HG02610 (cell line): ENCODE measurements at regions not wholly inside any gene's neighbourhood (a gene's known extent, or its start where the extent isn't known, plus 50 kb on each side); places are given as distances from the start of the nearest gene placed in this dataset.

Experiments
- ATAC-seq: cut with Tn5 transposase; IDR thresholded peaks from one replicate; pipeline ENCODE4 v1.9.1; 2021; ENCODE audit warnings: mild to moderate bottlenecking, moderate library complexity; ENCODE audit not compliant: unreplicated experiment

GRCh38 chr2:128490321-128490720 is 171.7 kb upstream of the HS6ST1 start:
- ATAC-seq = no peak

- no peak for ATAC-seq
Observed at GRCh38 chr2:128490881-128491691, 172.4 kb upstream of the HS6ST1 start.

GRCh38 chr2:128491692-128492244 is 173.1 kb upstream of the HS6ST1 start:
- ATAC-seq = no peak

DNA sequence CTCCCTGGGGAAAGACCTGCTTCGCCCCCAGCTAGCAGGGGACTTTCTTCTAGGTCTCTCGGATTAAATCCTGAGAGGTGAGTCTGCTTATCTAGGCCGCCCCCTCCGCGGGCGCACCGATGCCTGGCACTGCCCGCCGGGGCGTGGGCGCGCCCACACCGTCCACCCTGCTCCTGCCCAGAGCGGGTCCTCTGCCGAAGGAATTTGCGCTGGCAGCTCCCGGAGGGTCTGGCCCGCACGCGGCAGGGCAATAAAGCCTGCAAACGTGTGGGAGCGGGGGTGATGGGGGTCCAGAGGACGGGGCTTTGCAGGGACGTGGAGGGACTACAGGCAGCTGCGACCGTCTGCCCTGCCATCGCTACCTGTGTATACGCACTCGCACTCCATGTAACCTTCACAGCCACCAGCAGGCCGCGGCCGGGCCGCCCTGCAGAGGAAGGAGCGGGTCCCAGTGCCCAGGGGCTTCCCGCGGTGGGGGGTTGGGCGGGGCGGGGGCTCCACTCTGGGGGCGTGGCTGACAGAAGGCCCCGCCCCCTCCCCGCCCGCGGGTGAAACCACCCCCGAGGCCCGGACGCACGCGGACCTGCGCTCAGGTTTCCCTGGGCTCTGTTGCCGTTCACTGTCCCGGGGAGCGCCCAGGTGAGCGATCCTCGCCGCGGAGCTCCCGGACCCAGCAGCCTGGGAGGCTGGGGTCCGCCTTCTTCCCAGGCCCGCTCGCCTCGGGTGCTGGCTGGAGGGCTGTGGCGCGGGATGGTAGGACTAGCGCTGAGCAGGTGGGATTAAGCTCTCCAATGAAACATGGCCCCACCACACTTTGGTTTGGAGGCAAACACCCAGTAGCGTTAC is 174.5 kb upstream of the HS6ST1 start:
- ATAC-seq = no peak

GRCh38 chr2:128493880-128494279 is 175.2 kb upstream of the HS6ST1 start:
- no peak for ATAC-seq

- ATAC-seq = no peak
Observed at GRCh38 chr2:128494307-128494639, 175.6 kb upstream of the HS6ST1 start.

GRCh38 chr2:128494640-128495321 is 176.1 kb upstream of the HS6ST1 start:
- no peak for ATAC-seq

DNA sequence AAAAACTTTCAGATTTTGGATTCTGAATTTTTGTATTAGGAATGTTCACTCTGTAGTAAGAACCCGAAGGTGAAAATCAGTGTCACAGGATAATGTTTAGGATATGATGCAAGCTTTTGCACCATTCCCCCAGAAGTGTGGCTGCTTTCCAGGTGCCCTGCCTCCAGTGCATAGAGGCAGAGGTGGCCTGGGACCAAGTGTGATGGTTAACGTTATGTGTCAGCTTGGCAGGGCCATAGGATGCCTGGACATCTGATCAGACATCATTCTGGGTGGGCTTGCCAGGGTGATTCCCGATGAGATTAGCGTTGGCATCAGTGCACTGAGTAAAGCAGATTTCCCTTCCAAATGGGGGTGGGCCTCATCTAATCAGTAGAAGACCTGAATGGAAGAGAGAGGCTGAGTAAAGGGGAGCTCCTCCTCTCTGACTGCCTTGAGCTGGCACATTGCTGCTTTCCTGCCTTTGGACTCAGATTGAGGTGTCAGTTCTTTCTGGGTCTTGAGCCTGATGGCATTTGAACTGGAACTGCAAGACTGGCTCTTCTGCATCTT is 177.4 kb upstream of the HS6ST1 start:
- no peak for ATAC-seq

- no peak for ATAC-seq
Observed at GRCh38 chr2:128496700-128497099, 178.0 kb upstream of the HS6ST1 start.

DNA sequence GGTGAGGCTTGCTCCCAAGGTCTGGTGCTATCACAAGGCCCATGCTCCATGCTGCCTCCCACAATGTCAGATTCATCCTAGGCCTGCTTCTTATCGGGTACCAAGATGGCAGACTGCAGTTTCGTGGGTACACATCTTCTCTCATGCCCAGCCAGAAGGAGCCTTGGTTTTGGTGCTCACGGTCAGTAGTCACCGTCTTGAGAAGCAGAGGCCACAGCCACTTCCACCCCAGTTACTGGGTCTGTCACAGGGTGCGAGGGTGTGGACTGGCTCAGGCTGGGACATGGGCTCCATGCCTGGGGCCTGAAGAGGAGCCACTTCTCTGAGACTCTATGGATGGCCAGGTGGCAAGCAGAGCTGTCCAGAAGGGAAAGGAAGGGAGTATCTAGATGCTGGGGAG is 178.8 kb upstream of the HS6ST1 start:
- no peak for ATAC-seq

DNA sequence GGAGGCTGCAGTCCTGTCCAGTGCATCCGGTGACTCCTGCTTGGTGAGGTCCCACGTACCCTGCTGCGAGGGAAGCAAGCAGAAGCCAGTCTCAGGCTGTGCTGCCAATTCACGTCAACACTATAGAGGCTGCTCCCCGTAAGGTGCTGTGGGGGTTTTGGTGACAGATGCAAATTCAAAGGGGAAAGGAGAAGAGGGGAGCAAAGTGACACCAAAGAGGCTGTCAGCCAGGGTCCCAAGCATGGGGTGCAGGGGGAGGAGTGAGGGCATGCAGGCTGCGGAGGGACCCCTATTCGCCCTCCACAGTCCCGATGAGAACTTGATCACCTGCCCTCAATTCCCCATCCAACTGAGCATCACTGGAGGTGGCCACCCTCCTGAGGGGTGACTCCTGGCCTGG is 179.4 kb upstream of the HS6ST1 start:
- no peak for ATAC-seq

GRCh38 chr2:128498589-128498988 is 179.9 kb upstream of the HS6ST1 start:
- ATAC-seq = no peak

DNA sequence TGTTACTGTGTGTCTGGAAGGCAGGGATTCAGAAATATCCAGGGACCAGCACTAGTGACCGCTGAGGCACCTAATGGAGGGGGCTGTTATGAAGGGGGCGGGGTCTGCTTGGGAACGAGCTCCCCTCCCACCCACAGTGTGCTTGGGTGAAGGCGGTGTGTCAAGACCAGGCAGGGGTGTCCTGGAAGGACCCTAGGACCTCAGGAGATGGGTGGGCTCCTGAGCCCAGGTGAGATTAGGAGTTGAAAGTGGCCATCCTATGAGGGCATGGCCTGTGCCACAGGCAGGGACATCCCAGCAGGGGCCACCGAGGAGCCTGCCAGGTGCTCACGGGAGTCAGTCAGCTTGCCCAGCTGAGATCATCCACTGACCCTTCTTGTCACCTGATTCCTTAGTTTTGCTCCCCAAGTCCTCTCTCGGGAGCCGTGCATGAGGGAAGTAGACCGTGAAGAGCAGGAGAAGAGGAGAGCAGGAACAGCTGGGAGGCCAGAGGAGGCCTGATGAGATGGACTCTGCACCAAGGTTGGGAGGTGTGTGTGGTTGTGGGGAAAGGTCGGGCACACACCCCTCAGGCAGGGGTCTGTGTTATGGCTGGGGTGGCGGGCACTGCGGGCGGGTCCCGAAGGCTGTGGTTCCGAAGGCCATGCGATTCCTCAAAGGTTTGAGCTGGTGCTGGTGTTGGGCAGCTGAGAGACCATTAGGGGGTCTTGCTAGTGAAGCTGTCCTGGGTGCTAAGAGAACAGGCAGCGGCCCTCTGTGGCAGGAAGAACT is 180.9 kb upstream of the HS6ST1 start:
- no peak for ATAC-seq

DNA sequence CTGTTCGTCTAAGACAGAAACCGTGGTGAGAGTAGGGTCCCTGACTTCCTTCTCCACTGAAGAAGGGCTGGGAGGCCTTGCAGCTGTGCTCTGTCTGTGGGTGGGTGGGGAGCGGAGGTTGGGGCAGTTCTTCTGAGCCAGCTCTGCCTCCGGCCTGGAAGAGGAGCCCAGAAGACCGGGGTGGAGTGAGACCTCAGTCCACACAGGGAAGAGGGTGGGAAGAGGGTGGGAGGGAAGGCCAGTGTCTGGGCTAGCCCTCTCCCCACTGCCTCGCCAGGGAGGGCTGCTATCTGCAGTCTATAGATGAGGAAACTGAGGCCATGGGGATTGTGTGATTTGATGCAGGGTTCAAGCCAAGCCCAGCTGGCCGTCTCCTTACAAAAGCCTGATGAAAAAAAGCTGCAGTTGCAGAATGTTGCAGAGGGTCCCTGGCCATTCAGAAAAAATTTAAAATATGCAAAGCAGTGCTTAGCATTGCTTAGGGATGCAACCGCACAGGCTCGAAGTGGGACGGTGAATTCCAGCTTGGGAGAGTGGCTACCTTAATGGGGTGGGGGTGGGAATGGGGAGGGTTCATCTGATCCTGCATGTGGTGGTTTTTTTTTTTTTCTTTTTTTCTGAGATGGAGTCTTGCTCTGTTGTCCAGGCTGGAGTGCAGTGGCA is 181.6 kb upstream of the HS6ST1 start:
- no peak for ATAC-seq

- no peak for ATAC-seq
Observed at GRCh38 chr2:128501006-128501690, 182.5 kb upstream of the HS6ST1 start.

DNA sequence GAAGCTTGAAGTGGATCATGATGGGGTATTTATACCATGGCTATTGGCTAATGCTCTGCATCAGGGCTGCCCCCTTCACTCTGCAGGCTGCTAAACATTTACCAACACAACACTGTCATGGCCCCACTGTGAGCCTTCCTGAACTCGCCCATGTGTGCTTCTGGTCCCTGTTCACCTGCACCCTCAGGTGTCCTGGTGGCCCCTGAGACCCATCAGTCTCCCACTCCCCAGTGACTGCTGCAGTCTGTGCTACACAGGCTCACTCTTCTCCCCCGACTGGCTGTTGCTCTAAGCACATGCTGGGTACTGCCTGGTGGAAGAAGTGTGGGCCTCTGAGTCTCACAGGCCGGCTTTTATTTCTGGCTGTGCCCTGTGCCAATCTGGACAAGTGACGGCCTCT is 183.0 kb upstream of the HS6ST1 start:
- ATAC-seq = no peak

DNA sequence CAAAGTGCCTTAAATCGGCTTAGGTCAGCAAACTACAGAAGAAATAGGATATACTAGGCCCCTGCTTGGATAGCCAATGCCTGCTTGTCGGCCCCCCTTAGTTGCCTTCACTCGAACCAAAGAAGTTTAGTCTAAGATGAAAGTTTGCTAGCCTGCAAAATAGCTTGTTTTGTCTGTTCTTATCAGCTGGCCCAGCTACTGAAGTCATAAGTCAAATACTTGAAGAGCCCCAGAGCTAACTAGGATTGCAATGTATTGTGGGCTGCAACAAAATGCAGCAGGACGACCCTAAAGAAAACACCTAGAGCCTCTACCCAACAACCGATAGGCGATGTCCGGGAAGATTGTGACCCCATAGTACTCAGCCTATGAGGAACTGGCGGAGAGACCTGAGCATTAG is 183.5 kb upstream of the HS6ST1 start:
- no peak for ATAC-seq

DNA sequence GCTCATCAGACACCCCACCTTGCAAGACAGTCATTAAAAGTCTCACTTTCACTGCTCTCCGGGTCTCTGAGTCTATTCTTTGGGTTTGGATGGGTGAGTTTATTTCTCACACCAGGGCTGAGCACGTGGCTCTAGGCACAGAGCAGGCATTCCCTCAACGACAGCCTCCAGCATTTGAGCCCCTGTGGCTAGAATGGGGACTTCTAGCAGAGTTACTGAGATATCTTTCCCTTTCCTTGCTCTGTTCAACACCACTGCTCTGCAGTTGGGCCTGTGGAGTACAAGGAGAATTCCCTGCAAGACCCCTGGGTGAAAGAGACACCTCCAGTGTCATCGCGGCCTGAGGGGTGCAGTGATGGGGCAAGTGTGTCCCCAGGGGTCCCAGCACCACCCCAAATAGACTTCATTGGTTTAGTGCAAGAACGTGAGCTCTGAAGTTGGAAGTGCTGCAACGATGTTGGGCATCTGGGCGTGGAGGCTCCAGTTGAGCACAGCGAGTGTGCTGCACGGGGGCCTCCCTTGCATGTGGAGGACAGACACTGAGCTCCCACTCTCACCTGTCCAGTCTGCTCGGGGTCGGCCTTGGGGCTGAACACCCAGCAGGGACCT is 184.1 kb upstream of the HS6ST1 start:
- no peak for ATAC-seq
